GM12872 (cell line): ENCODE measurements at regions not wholly inside any gene's neighbourhood (a gene's known extent, or its start where the extent isn't known, plus 50 kb on each side); places are given as distances from the start of the nearest gene placed in this dataset.

Source experiments
- CTCF ChIP-seq: IDR thresholded peaks from 3 replicates; pipeline ENCODE4 v1.5.1; 2011; ENCODE audit warnings: low read depth, mild to moderate bottlenecking, low read length, moderate library complexity; ENCODE audit not compliant: insufficient read depth

DNA sequence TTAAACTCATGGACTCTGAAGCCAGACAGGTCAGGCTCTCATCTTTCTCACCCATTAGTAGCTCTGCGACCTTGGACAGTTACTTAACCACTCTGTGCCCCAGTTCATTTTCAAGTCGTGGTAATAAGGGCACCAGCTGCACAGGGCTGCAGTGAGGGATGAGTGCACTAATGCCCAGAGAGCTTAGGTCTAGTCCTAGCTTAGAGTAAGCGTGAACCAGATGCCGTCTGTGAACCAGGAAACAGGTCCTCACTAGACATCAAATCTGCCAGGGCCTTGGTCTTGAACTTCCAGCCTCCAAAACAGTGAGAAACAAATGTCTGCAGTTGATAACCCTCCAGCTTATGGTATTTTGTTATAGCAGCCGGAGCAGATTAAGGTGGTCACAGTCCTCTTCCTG, 222.4 kb upstream of the PFKP start:
- no peak for TF ChIP-seq CTCF

- TF ChIP-seq CTCF, result peak; percentile 84
These were observed 228.1 kb upstream of the PFKP start for GRCh38 chr10:2839081-2839725.

GRCh38 chr10:2837674-2838073, 229.7 kb upstream of the PFKP start:
- TF ChIP-seq CTCF, result no peak

- no peak for TF ChIP-seq CTCF
These were observed 230.3 kb upstream of the PFKP start for GRCh38 chr10:2836921-2837662.

- no peak for TF ChIP-seq CTCF
These were observed 233.1 kb upstream of the PFKP start for GRCh38 chr10:2834214-2834613.

DNA sequence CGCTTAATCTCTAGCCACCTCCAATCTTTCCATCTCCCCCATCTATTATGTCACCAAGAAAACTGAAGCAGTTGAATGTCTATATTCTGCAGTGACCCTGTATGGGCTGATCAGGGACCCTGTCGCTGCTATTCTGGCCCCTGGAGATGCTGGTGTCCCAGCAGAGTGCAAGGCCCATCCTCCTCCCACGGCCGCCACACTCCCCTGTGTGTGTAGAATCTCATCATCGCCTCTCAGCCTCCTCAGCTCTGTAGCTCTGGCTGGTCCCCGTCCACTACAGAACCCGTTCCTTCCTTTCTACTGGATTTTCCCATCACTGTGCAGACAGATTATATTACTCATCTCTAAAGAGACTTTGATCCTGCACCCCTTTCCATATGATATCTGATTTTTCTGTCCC, 235.8 kb upstream of the PFKP start:
- no peak for TF ChIP-seq CTCF

DNA sequence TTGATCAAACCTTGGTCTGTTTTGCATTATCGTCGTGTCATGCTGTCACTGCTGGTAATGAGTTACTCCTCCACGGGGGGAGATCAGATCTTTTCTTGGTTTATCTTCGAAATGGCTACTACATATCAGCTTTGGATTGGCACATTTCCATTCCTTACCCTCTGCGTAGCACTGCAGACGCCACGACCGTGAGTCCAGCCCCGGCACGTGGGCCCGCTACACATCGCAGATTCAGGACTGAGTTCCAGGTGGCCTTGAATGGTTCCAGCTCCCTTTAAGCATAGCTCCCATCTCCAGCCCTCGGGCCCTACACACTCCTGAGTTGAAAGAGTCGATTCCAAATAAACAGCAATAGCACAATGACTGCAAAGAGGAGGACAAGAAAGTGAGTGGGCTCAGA, 238.6 kb upstream of the PFKP start:
- TF ChIP-seq CTCF, result no peak
